ENCODE measurements at regions not wholly inside any gene's neighbourhood (a gene's known extent, or its start where the extent isn't known, plus 50 kb on each side); places are given as distances from the start of the nearest gene placed in this dataset.

DNA sequence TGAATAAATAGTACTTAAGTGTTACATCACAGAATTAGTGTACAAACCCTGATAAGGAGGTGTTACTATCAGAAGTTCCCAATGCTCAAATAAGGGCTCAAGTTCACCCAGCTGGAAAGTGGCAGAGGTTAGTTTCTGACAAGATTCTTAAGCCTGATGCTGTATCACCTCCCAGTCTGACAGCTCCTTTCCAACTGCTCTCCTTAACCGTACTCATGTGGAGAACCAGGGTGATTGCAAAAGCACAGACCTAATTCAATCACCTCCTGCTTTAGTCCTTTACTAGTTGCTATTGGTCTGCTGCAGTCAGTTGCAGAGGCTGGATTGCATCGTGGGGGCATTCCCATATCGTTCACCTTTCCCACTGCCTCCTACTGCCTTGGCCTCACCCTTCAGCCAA, 100.4 kb upstream of the ZNF618 start:
- H3K9ac ChIP-seq (ENCODE audit: low read length) = no peak overlapping the region
- H3K9me3 ChIP-seq (ENCODE audit: low read length) = no peaks in the 10 kb centered on the region
- H3K27me3 ChIP-seq (ENCODE audit: control insufficient read depth in 1 of 2, insufficient read depth in 2 of 2, low read length in 2 of 2) = no peaks in the 10 kb centered on the region
- H3K27ac ChIP-seq (ENCODE audit: low read depth, low read length) = no peak overlapping the region
- H3K4me3 ChIP-seq (ENCODE audit: low read depth in 1 of 2, low read length in 2 of 2) = no peak overlapping the region
- H3K4me1 ChIP-seq (ENCODE audit: insufficient read depth, low read length) = no peaks in the 10 kb centered on the region
- H3K36me3 ChIP-seq (ENCODE audit: insufficient read depth, low read length) = no peaks in the 10 kb centered on the region

DNA sequence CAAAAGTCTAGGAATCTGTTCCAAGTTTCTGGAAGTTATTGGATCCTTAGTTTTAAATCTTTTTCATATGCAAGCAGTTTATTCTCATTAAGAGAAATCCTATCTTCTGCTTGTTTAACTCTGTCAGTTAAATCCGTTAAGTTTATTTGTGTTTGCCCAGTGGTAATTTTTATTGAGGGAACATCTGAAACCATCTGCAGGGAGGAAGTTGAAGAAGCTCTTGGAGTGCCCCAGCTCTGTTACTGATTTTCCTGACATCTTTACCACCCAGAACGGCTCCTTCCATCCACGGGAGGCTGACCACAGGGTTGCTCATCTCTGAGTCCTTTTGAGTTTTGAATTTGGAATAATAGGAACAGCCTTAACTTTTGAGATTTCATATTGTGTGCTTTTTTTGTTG, 99.9 kb upstream of the ZNF618 start:
- Histone ChIP-seq H3K4me3 (ENCODE audit: low read depth in 1 of 2, low read length in 2 of 2) (no peak overlapping the region), H3K4me1 (ENCODE audit: insufficient read depth, low read length) (no peaks in the 10 kb centered on the region), H3K27me3 (ENCODE audit: control insufficient read depth in 1 of 2, insufficient read depth in 2 of 2, low read length in 2 of 2) (no peaks in the 10 kb centered on the region), H3K9ac (ENCODE audit: low read length) (no peak overlapping the region), H3K27ac (ENCODE audit: low read depth, low read length) (no peak overlapping the region), H3K9me3 (ENCODE audit: low read length) (no peaks in the 10 kb centered on the region), H3K36me3 (ENCODE audit: insufficient read depth, low read length) (no peaks in the 10 kb centered on the region)

- no peaks in the 10 kb centered on the region for H3K4me1 ChIP-seq (ENCODE audit: insufficient read depth, low read length)
- no peaks in the 10 kb centered on the region for H3K36me3 ChIP-seq (ENCODE audit: insufficient read depth, low read length)
- H3K9me3 ChIP-seq (ENCODE audit: low read length) = no peaks in the 10 kb centered on the region
- H3K27me3 ChIP-seq (ENCODE audit: control insufficient read depth in 1 of 2, insufficient read depth in 2 of 2, low read length in 2 of 2) = no peaks in the 10 kb centered on the region
- H3K4me3 ChIP-seq (ENCODE audit: low read depth in 1 of 2, low read length in 2 of 2) = no peak overlapping the region
- H3K9ac ChIP-seq (ENCODE audit: low read length) = no peak overlapping the region
- no peak overlapping the region for H3K27ac ChIP-seq (ENCODE audit: low read depth, low read length)
These were observed 94.7 kb upstream of the ZNF618 start for GRCh38 chr9:113781381-113781780.

DNA sequence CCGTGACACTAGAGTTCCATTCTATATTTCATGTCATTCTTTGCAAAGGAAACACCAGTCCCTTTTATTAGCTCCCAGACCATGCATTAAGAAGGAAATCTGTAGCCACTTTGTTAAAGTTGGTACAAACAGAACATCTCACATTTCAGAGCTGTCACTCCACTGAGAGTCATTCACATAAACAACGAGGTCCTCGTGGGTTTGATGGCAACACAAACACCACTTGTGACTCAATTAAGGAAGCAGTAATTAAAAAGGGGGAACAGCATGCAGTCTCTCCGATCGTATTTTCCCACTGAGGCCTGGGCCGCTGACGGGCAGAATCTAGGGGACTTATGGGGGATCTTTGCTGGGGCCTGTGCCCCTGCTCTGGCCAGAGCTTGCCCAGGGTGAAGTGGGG, 94.2 kb upstream of the ZNF618 start:
- H3K4me3 ChIP-seq (ENCODE audit: low read depth in 1 of 2, low read length in 2 of 2) = no peak overlapping the region
- no peaks in the 10 kb centered on the region for H3K4me1 ChIP-seq (ENCODE audit: insufficient read depth, low read length)
- no peak overlapping the region for H3K9ac ChIP-seq (ENCODE audit: low read length)
- H3K9me3 ChIP-seq (ENCODE audit: low read length) = no peaks in the 10 kb centered on the region
- no peaks in the 10 kb centered on the region for H3K27me3 ChIP-seq (ENCODE audit: control insufficient read depth in 1 of 2, insufficient read depth in 2 of 2, low read length in 2 of 2)
- no peak overlapping the region for H3K27ac ChIP-seq (ENCODE audit: low read depth, low read length)
- no peaks in the 10 kb centered on the region for H3K36me3 ChIP-seq (ENCODE audit: insufficient read depth, low read length)

- H3K9ac ChIP-seq (ENCODE audit: low read length) = no peak overlapping the region
- H3K9me3 ChIP-seq (ENCODE audit: low read length) = no peaks in the 10 kb centered on the region
- no peaks in the 10 kb centered on the region for H3K27me3 ChIP-seq (ENCODE audit: control insufficient read depth in 1 of 2, insufficient read depth in 2 of 2, low read length in 2 of 2)
- no peak overlapping the region for H3K27ac ChIP-seq (ENCODE audit: low read depth, low read length)
- no peak overlapping the region for H3K4me3 ChIP-seq (ENCODE audit: low read depth in 1 of 2, low read length in 2 of 2)
- no peaks in the 10 kb centered on the region for H3K4me1 ChIP-seq (ENCODE audit: insufficient read depth, low read length)
- H3K36me3 ChIP-seq (ENCODE audit: insufficient read depth, low read length) = no peaks in the 10 kb centered on the region
These were observed 92.6 kb upstream of the ZNF618 start for GRCh38 chr9:113783475-113783874.

GRCh38 chr9:113785334-113785733, 90.8 kb upstream of the ZNF618 start:
- H3K9me3 ChIP-seq (ENCODE audit: low read length) = no peaks in the 10 kb centered on the region
- no peaks in the 10 kb centered on the region for H3K36me3 ChIP-seq (ENCODE audit: insufficient read depth, low read length)
- no peaks in the 10 kb centered on the region for H3K4me1 ChIP-seq (ENCODE audit: insufficient read depth, low read length)
- H3K27ac ChIP-seq (ENCODE audit: low read depth, low read length) = no peak overlapping the region
- no peaks in the 10 kb centered on the region for H3K27me3 ChIP-seq (ENCODE audit: control insufficient read depth in 1 of 2, insufficient read depth in 2 of 2, low read length in 2 of 2)
- H3K4me3 ChIP-seq (ENCODE audit: low read depth in 1 of 2, low read length in 2 of 2) = no peak overlapping the region
- no peak overlapping the region for H3K9ac ChIP-seq (ENCODE audit: low read length)

- no peak overlapping the region for H3K9ac ChIP-seq (ENCODE audit: low read length)
- H3K27me3 ChIP-seq (ENCODE audit: control insufficient read depth in 1 of 2, insufficient read depth in 2 of 2, low read length in 2 of 2) = no peaks in the 10 kb centered on the region
- no peak overlapping the region for H3K4me3 ChIP-seq (ENCODE audit: low read depth in 1 of 2, low read length in 2 of 2)
- no peaks in the 10 kb centered on the region for H3K9me3 ChIP-seq (ENCODE audit: low read length)
- H3K4me1 ChIP-seq (ENCODE audit: insufficient read depth, low read length) = no peaks in the 10 kb centered on the region
- H3K36me3 ChIP-seq (ENCODE audit: insufficient read depth, low read length) = no peaks in the 10 kb centered on the region
- no peak overlapping the region for H3K27ac ChIP-seq (ENCODE audit: low read depth, low read length)
These were observed 90.0 kb upstream of the ZNF618 start for GRCh38 chr9:113786071-113786470.

GRCh38 chr9:113787871-113788270, 88.2 kb upstream of the ZNF618 start:
- Histone ChIP-seq H3K27ac (ENCODE audit: low read depth, low read length) (no peak overlapping the region), H3K36me3 (ENCODE audit: insufficient read depth, low read length) (no peaks in the 10 kb centered on the region), H3K4me3 (ENCODE audit: low read depth in 1 of 2, low read length in 2 of 2) (no peak overlapping the region), H3K9ac (ENCODE audit: low read length) (no peak overlapping the region), H3K27me3 (ENCODE audit: control insufficient read depth in 1 of 2, insufficient read depth in 2 of 2, low read length in 2 of 2) (no peaks in the 10 kb centered on the region), H3K4me1 (ENCODE audit: insufficient read depth, low read length) (no peaks in the 10 kb centered on the region), H3K9me3 (ENCODE audit: low read length) (no peaks in the 10 kb centered on the region)

GRCh38 chr9:113788616-113789330, 87.3 kb upstream of the ZNF618 start:
- Histone ChIP-seq H3K27me3 (ENCODE audit: control insufficient read depth in 1 of 2, insufficient read depth in 2 of 2, low read length in 2 of 2) (no peaks in the 10 kb centered on the region), H3K9ac (ENCODE audit: low read length) (no peak overlapping the region), H3K36me3 (ENCODE audit: insufficient read depth, low read length) (no peaks in the 10 kb centered on the region), H3K4me3 (ENCODE audit: low read depth in 1 of 2, low read length in 2 of 2) (no peak overlapping the region), H3K4me1 (ENCODE audit: insufficient read depth, low read length) (no peaks in the 10 kb centered on the region), H3K9me3 (ENCODE audit: low read length) (no peaks in the 10 kb centered on the region), H3K27ac (ENCODE audit: low read depth, low read length) (no peak overlapping the region)

DNA sequence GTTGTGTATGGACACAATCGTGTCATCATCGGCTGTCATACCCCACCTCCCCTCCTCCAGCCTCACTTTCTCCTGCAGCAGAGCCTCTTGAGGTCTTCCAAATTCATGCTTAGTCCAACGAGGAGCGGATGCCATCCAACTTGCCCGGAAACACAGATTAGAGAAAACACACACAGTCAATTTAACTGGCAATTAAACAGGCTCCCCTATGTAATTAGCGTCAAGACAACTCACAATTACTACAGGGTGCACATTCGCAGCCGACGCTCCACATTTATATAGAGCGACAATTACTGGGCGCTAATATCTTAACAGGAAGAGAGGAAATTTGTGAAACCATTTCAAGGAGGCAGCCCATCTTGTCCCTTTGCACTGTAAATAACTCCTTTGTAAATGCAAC, 86.0 kb upstream of the ZNF618 start:
- no peak overlapping the region for H3K4me3 ChIP-seq (ENCODE audit: low read depth in 1 of 2, low read length in 2 of 2)
- no peaks in the 10 kb centered on the region for H3K4me1 ChIP-seq (ENCODE audit: insufficient read depth, low read length)
- no peak overlapping the region for H3K27ac ChIP-seq (ENCODE audit: low read depth, low read length)
- H3K9me3 ChIP-seq (ENCODE audit: low read length) = no peaks in the 10 kb centered on the region
- no peaks in the 10 kb centered on the region for H3K27me3 ChIP-seq (ENCODE audit: control insufficient read depth in 1 of 2, insufficient read depth in 2 of 2, low read length in 2 of 2)
- no peak overlapping the region for H3K9ac ChIP-seq (ENCODE audit: low read length)
- no peaks in the 10 kb centered on the region for H3K36me3 ChIP-seq (ENCODE audit: insufficient read depth, low read length)

GRCh38 chr9:113793558-113793957, 82.6 kb upstream of the ZNF618 start:
- no peaks in the 10 kb centered on the region for H3K36me3 ChIP-seq (ENCODE audit: insufficient read depth, low read length)
- no peaks in the 10 kb centered on the region for H3K9me3 ChIP-seq (ENCODE audit: low read length)
- H3K27me3 ChIP-seq (ENCODE audit: control insufficient read depth in 1 of 2, insufficient read depth in 2 of 2, low read length in 2 of 2) = no peaks in the 10 kb centered on the region
- no peak overlapping the region for H3K9ac ChIP-seq (ENCODE audit: low read length)
- H3K4me3 ChIP-seq (ENCODE audit: low read depth in 1 of 2, low read length in 2 of 2) = no peak overlapping the region
- H3K4me1 ChIP-seq (ENCODE audit: insufficient read depth, low read length) = no peaks in the 10 kb centered on the region
- no peak overlapping the region for H3K27ac ChIP-seq (ENCODE audit: low read depth, low read length)

GRCh38 chr9:113794721-113795120, 81.4 kb upstream of the ZNF618 start:
- no peaks in the 10 kb centered on the region for H3K9me3 ChIP-seq (ENCODE audit: low read length)
- no peak overlapping the region for H3K27ac ChIP-seq (ENCODE audit: low read depth, low read length)
- H3K4me3 ChIP-seq (ENCODE audit: low read depth in 1 of 2, low read length in 2 of 2) = no peak overlapping the region
- H3K36me3 ChIP-seq (ENCODE audit: insufficient read depth, low read length) = no peaks in the 10 kb centered on the region
- no peaks in the 10 kb centered on the region for H3K27me3 ChIP-seq (ENCODE audit: control insufficient read depth in 1 of 2, insufficient read depth in 2 of 2, low read length in 2 of 2)
- H3K4me1 ChIP-seq (ENCODE audit: insufficient read depth, low read length) = no peaks in the 10 kb centered on the region
- no peak overlapping the region for H3K9ac ChIP-seq (ENCODE audit: low read length)

All from muscle layer of colon (tissue), 2 donors.